ENCODE measurements at regions not wholly inside any gene's neighbourhood (a gene's known extent, or its start where the extent isn't known, plus 50 kb on each side); places are given as distances from the start of the nearest gene placed in this dataset.

- no peak for DNase-seq
- H3K27me3 ChIP-seq = no peaks in the 10 kb centered on the region
Observed at GRCh38 chrX:69319376-69319775, 154.1 kb upstream of the PJA1 start.

GRCh38 chrX:69318651-69319340, 153.5 kb upstream of the PJA1 start:
- DNase-seq (peak in 1 of 2 donors; percentile 8), ATAC-seq (ENCODE audit: low FRiP score in 2 of 2) (no peak)
- no peak for TF ChIP-seq EP300 (IDR thresholded peaks at IDR 0.05)
- TF ChIP-seq, protein P1, sequence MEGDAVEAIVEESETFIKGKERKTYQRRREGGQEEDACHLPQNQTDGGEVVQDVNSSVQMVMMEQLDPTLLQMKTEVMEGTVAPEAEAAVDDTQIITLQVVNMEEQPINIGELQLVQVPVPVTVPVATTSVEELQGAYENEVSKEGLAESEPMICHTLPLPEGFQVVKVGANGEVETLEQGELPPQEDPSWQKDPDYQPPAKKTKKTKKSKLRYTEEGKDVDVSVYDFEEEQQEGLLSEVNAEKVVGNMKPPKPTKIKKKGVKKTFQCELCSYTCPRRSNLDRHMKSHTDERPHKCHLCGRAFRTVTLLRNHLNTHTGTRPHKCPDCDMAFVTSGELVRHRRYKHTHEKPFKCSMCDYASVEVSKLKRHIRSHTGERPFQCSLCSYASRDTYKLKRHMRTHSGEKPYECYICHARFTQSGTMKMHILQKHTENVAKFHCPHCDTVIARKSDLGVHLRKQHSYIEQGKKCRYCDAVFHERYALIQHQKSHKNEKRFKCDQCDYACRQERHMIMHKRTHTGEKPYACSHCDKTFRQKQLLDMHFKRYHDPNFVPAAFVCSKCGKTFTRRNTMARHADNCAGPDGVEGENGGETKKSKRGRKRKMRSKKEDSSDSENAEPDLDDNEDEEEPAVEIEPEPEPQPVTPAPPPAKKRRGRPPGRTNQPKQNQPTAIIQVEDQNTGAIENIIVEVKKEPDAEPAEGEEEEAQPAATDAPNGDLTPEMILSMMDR (IDR thresholded peaks at IDR 0.05) = no peak
- TF ChIP-seq POLR2AphosphoS5 (IDR thresholded peaks at IDR 0.05) = no peak
- TF ChIP-seq POLR2A (IDR thresholded peaks at IDR 0.05) = no peak
- 76 to 88% methylated on average over 4 to 5 of the region's 5 CpGs for WGBS, 2 donors
- H3K27me3 ChIP-seq = no peaks in the 10 kb centered on the region
- no peaks in the 10 kb centered on the region for H3K4me1 ChIP-seq
- no peaks in the 10 kb centered on the region for H3K9me3 ChIP-seq
- H3K36me3 ChIP-seq = no peaks in the 10 kb centered on the region
- no peak overlapping the region for H3K27ac ChIP-seq
- H3K4me3 ChIP-seq = no peak overlapping the region

More at GRCh38 chrX:69319376-69319775, 154.1 kb upstream of the PJA1 start:
- TF ChIP-seq POLR2AphosphoS5 (IDR thresholded peaks at IDR 0.05) (no peak), POLR2A (IDR thresholded peaks at IDR 0.05) (no peak), EP300 (IDR thresholded peaks at IDR 0.05) (no peak)
- TF ChIP-seq, protein P1 (IDR thresholded peaks at IDR 0.05) = no peak
- H3K4me1 ChIP-seq = no peaks in the 10 kb centered on the region
- WGBS, 2 donors = 81 to 84% methylated on average over 4 to 7 of the region's 7 CpGs
- ATAC-seq (ENCODE audit: low FRiP score in 2 of 2) = no peak
- H3K4me3 ChIP-seq = no peak overlapping the region
- H3K36me3 ChIP-seq = no peaks in the 10 kb centered on the region
- H3K9me3 ChIP-seq = no peaks in the 10 kb centered on the region
- H3K27ac ChIP-seq = no peak overlapping the region

GRCh38 chrX:69317721-69318120, 152.5 kb upstream of the PJA1 start:
- DNase-seq = no peak
- ATAC-seq (ENCODE audit: low FRiP score in 2 of 2) = no peak
- Histone ChIP-seq H3K27me3 (no peaks in the 10 kb centered on the region), H3K4me3 (no peak overlapping the region), H3K27ac (no peak overlapping the region), H3K9me3 (no peaks in the 10 kb centered on the region), H3K36me3 (no peaks in the 10 kb centered on the region), H3K4me1 (no peaks in the 10 kb centered on the region)
- TF ChIP-seq POLR2AphosphoS5 (IDR thresholded peaks at IDR 0.05) (no peak), POLR2A (IDR thresholded peaks at IDR 0.05) (no peak), EP300 (IDR thresholded peaks at IDR 0.05) (no peak)
- TF ChIP-seq, protein P1 (IDR thresholded peaks at IDR 0.05) = no peak
- WGBS, 2 donors = 23 to 37% methylated on average over 2 of the region's 2 CpGs

GRCh38 chrX:69314436-69315348, 149.4 kb upstream of the PJA1 start:
- no peaks in the 10 kb centered on the region for H3K36me3 ChIP-seq
- H3K27me3 ChIP-seq = no peaks in the 10 kb centered on the region
- no peak overlapping the region for H3K27ac ChIP-seq
- no peak overlapping the region for H3K4me3 ChIP-seq
- DNase-seq (peak; percentile 18 to 47), ATAC-seq (ENCODE audit: low FRiP score in 2 of 2) (peak in 1 of 2 donors; percentile 24)
- 25 to 50% methylated on average over 7 to 20 of the region's 20 CpGs for WGBS, 2 donors
- no peaks in the 10 kb centered on the region for H3K9me3 ChIP-seq
- H3K4me1 ChIP-seq = no peaks in the 10 kb centered on the region
- TF ChIP-seq, protein P1 (IDR thresholded peaks at IDR 0.05) = no peak
- TF ChIP-seq POLR2A (IDR thresholded peaks at IDR 0.05) = no peak
- TF ChIP-seq POLR2AphosphoS5 (IDR thresholded peaks at IDR 0.05) = no peak
- no peak for TF ChIP-seq EP300 (IDR thresholded peaks at IDR 0.05)

All from upper lobe of left lung (tissue), 6 donors.